ENCODE measurements at regions not wholly inside any gene's neighbourhood (a gene's known extent, or its start where the extent isn't known, plus 50 kb on each side); places are given as distances from the start of the nearest gene placed in this dataset.

- TF ChIP-seq POLR2A (IDR thresholded peaks at IDR 0.05) (no peak), CTCF (IDR thresholded peaks at IDR 0.05) (no peak)
Observed at GRCh38 chr1:185631843-185632242, 102.3 kb upstream of the HMCN1 start.

Measured in tibial nerve (tissue), 3 donors.